ENCODE measurements at regions not wholly inside any gene's neighbourhood (a gene's known extent, or its start where the extent isn't known, plus 50 kb on each side); places are given as distances from the start of the nearest gene placed in this dataset.
"Not testable (repeated sequence)": the region's sequence is repeated elsewhere in the genome, so short reads cannot be mapped to it uniquely, and the experiment has no call there.

- DNase-seq = no peak
These were observed 1596.6 kb downstream of the SI start for GRCh38 chr3:163481738-163482137.

GRCh38 chr3:163476179-163476578 lies 1602.1 kb downstream of the SI start:
- no peak for DNase-seq

- DNase-seq = no peak
These were observed 1603.5 kb downstream of the SI start for GRCh38 chr3:163474766-163475165.

GRCh38 chr3:163468531-163469335 lies 1609.6 kb downstream of the SI start:
- no peak for DNase-seq

- DNase-seq = no peak
These were observed 1615.8 kb downstream of the SI start for GRCh38 chr3:163462446-163462845.

DNA sequence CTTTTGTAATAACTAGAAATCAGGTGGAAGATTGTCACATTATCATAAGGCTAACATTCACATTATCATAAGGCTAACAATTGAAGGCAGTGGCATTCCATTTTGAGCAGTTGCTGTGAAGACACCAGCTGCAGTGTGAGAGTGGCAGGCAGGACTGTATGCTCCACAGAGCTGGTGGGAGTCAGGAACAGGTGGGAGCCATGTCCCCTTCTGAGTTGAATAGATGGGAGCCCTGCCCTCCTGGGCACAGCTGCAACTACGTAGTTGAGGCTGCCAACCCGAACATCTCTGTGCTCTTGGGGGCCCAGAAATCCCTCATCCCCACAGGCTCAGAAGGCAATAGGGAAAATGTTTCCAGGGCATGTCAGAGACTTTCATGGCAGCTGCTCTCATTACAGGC lies 1627.6 kb downstream of the SI start:
- DNase-seq = no peak

GRCh38 chr3:163438760-163439159 lies 1639.5 kb downstream of the SI start:
- no peak for DNase-seq

GRCh38 chr3:163422671-163423070 lies 1655.6 kb downstream of the SI start:
- DNase-seq = no peak

DNA sequence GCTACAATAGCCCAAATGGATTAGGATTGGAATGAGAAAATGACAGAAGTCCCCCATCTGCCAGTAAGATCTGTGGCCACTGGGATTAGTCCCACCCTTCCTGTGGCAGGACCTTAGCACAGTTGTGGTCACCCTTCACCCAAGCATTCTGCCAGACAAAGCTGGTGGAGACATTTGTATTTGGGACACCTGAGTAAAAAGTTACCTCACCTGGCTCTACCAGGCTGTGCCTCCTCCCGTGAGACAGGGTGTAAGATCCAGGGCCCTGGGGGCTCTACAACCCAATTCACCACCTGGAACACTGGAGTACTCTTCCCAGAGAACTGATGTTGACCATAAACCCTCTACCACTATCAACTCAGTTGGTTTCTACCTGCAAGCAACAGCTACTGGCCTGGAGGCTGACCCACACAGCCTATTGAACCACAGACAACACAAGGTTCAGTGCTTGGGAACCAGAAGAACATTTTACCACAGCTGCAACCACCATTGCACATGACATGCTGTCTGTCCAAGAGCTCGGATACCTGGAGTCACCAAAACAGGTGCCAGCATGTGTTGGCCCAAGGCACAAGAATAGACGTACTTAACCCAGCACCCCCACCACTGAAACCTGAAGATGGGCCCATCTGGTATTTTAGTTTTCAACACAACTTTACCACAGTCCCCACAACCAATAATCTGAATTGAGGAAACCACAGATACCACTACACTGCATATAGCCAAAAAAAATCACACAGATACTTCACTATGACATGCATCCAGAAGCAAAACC lies 1686.7 kb downstream of the SI start:
- no peak for DNase-seq

- DNase-seq = no peak
These were observed 1693.9 kb downstream of the SI start for GRCh38 chr3:163384383-163384782.

DNA sequence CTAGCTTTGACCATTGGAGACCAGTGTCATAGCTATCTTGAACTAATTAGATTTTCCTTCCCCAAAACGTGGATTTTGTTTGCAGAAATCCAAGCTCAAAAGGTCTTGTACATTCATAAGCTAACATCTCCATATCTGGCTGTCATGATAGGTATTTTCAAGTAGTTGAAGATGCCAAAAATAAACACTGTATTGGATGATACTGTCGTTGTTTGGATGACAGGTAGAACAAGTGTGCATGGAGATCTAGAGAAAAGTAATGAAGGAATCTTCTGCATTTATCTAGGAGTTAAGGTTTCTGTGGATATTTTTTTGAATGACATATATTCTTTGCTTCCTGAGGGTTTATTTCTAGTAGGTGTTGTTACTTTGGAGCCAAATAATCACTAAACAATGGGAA lies 1696.1 kb downstream of the SI start:
- DNase-seq = no peak

DNA sequence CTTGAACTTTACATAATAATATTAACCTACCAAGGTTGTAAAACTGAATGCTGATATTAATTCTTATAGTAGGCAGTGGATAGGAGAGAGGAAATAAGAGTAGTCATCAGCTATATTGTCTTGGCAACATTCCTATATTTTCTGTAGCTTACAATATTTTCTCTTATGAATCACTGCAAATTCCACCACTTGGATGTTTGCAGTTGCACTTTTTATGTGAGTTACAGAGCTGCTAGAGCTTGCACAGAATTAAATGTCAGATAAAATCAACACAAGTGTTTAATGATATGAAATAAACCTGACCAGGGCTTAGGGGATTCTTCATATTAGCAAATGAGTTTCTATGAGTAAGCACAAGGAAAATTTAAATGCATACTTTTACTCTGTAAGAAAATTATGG lies 1710.1 kb downstream of the SI start:
- DNase-seq = no peak

- DNase-seq = no peak
These were observed 1713.6 kb downstream of the SI start for GRCh38 chr3:163364717-163365116.

DNA sequence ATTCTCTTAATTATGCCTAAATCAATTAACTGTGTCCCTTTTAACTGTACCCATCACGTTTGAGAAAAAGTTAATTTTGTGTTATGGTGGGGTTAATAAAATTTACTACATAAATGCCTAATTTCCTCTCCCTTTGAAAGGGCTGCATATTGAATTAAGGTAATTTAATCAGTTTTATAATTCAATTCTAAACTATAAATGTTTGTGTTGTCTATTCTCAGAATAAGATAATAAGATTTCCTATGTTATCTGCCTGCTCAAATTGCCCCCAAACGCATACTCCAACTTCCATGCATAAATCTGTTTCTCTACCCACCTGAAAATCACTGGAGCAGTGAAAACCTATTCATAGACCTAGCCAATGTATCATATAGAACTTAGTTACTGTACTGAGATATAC lies 1716.1 kb downstream of the SI start:
- no peak for DNase-seq

DNA sequence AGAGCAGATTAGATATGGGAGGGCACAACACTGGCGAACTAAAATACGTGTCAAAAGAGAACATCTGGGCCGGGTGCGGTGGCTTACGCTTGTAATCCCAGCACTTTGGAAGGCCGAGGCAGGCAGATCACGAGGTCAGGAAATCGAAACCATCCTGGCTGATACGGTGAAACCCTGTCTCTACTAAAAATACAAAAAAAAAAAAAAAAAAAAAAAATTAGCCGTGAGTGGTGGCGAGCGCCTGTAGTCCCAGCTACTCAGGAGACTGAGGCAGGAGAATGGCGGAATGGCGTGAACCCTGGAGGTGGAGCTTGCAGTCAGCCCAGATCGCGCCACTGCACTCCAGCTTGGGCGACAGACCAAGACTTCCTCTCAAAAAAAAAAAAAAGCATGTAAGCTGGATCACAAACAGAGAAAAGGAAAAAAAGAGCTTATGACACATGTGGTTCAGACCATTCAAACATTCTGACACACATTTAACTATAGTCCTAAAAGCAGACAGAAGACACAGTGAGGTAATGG lies 1716.9 kb downstream of the SI start:
- DNase-seq = not testable (repeated sequence)

GRCh38 chr3:163347944-163348343 lies 1730.4 kb downstream of the SI start:
- DNase-seq = no peak

DNA sequence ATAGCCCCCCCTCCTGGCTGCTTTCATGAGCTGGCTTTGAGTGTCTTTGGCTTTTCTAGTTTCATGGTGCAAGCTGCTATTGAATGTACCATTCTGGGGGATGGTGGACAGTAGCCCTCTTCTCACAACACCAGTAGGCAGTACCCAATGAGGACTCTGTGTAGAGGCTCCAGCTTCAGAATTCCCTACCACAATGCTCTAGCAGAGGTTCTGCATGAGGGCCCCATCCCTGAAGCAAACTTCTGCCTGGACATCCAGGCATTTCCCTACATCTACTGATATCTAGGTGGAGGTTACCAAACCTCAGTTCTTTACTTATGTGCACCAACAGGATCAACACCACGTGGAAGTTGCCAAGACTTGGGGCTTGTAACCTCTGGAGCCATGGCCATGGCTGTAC lies 1742.9 kb downstream of the SI start:
- no peak for DNase-seq

- no peak for DNase-seq
These were observed 1749.6 kb downstream of the SI start for GRCh38 chr3:163328680-163329079.

DNA sequence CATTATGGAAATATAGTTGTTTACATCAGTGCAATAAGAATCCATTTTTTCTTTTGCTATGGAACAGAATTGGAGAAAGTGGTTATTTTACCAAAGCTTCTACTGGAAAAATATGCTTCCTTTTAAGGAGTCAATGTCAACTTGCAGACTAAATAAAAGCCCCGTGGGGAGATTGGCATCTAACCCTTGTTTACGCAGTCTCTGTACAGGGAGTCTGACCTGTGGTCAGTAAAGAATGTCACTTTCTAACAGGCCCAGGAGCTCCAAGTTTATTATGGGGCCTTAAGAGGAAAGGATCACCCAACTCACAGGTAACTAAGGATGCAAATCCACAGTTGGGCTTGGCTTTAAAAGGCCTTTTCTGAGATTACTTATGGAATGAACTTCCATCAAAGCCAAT lies 1751.2 kb downstream of the SI start:
- DNase-seq = no peak

DNA sequence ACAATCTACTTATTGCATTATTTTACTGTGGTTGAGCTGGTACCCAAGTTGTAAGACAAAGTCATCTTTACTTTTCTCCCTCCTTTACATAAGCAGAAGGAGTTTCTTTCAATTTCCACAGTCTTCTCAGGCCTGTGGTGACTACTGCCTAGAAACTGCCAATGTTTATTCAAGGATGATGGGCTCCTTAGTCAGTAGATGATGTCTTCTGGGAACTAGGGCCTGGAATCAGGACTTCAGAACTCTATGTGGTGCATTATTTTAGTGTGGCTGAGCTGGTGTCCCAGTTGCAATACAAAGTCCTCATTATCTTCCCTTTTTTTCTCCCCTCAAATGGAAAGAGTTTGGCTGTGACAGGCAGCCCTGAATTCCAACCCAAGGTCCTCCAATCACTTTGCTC lies 1762.5 kb downstream of the SI start:
- DNase-seq = no peak

DNA sequence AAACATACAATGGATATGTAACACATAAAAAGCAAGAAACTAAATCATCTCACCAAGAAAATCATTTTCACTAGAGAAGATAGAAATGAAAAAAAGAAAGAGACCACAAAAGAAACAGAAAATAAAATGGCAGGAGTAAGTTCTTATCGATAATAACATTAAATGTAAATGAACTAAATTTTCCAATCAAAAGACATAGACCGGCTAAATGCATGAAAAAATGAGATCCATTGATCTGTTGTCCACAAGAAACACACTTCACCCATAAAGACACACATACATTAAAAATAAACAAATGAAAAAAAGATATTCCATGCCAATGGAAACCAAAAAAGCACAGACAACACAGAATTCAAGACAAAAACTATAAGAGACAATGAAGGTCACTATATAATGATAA lies 1771.9 kb downstream of the SI start:
- DNase-seq = no peak

GRCh38 chr3:163273694-163274093 lies 1777.1 kb downstream of the OTOL1 start:
- DNase-seq = no peak

DNA sequence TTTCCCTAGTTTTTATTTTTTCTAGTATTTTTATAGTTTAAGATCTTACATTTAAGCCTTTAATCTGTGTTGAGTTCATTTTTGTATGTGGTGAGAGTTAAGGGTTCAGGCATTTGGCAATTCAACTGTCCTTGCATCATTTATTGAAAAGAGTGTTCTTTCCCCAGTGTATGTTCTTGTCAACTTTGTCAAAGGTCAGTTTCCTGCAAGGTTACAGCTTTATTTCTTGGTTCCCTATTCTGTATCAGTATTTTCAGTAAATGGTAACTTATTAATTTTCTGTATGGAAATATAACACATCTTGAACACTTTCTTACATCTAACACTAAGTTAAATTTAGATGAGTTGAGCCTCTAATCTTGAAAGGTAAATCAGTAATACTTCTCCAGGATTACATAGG lies 1770.1 kb downstream of the OTOL1 start:
- no peak for DNase-seq
